Fibroblast of skin of back (primary cell): ENCODE measurements at regions not wholly inside any gene's neighbourhood (a gene's known extent, or its start where the extent isn't known, plus 50 kb on each side); places are given as distances from the start of the nearest gene placed in this dataset.
"Not testable (repeated sequence)": the region's sequence is repeated elsewhere in the genome, so short reads cannot be mapped to it uniquely, and the experiment has no call there.

Source experiments
- DNase-seq: peaks from one replicate; pipeline ENCODE4 v3.0.0-alpha.2; 2013

- DNase-seq = no peak
Measured at GRCh38 chr20:2203436-2203835, 92.4 kb upstream of the TGM3 start.

GRCh38 chr20:2204021-2204420 lies 91.8 kb upstream of the TGM3 start:
- DNase-seq = no peak

- DNase-seq = peak; percentile 55
Measured at GRCh38 chr20:2206957-2207769, 88.6 kb upstream of the TGM3 start.

GRCh38 chr20:2207770-2208097 lies 88.1 kb upstream of the TGM3 start:
- DNase-seq = no peak

- DNase-seq = no peak
Measured at GRCh38 chr20:2208897-2209296, 86.9 kb upstream of the TGM3 start.

- peak; percentile 43 for DNase-seq
Measured at GRCh38 chr20:2210646-2211552, 84.9 kb upstream of the TGM3 start.

GRCh38 chr20:2212456-2213015 lies 83.3 kb upstream of the TGM3 start:
- no peak for DNase-seq

- no peak for DNase-seq
Measured at GRCh38 chr20:2213401-2213800, 82.4 kb upstream of the TGM3 start.

GRCh38 chr20:2217857-2218539 lies 77.8 kb upstream of the TGM3 start:
- DNase-seq = no peak

GRCh38 chr20:2219481-2220006 lies 76.3 kb upstream of the TGM3 start:
- no peak for DNase-seq

- DNase-seq = no peak
Measured at GRCh38 chr20:2220298-2220697, 75.5 kb upstream of the TGM3 start.

- DNase-seq = no peak
Measured at GRCh38 chr20:2221921-2222320, 73.9 kb upstream of the TGM3 start.

- DNase-seq = no peak
Measured at GRCh38 chr20:2223558-2224367, 72.0 kb upstream of the TGM3 start.

GRCh38 chr20:2224368-2224639 lies 71.5 kb upstream of the TGM3 start:
- DNase-seq = no peak

- DNase-seq = not testable (repeated sequence)
Measured at GRCh38 chr20:2227285-2227684, 68.5 kb upstream of the TGM3 start.

- no peak for DNase-seq
Measured at GRCh38 chr20:2227861-2228260, 67.9 kb upstream of the TGM3 start.

GRCh38 chr20:2228926-2229325 lies 66.9 kb upstream of the TGM3 start:
- DNase-seq = no peak

- no peak for DNase-seq
Measured at GRCh38 chr20:2230726-2231488, 64.9 kb upstream of the TGM3 start.

GRCh38 chr20:2231701-2232100 lies 64.1 kb upstream of the TGM3 start:
- no peak for DNase-seq

GRCh38 chr20:2234598-2235191 lies 61.1 kb upstream of the TGM3 start:
- peak; percentile 59 for DNase-seq

- no peak for DNase-seq
Measured at GRCh38 chr20:2236256-2236655, 59.5 kb upstream of the TGM3 start.
